CD8-positive, alpha-beta memory T cell (primary cell): ENCODE measurements at regions not wholly inside any gene's neighbourhood (a gene's known extent, or its start where the extent isn't known, plus 50 kb on each side); places are given as distances from the start of the nearest gene placed in this dataset.

Experiments used
- CTCF ChIA-PET: fragments of 350-600 bp; sonication (Branson Sonifier 250); formaldehyde crosslinking; loops from one replicate; lab custom pipeline; 2021; ENCODE audit warnings: antibody characterized with exemption; lab: Charles Lee
- POLR2A ChIA-PET: fragments of 350-600 bp; sonication (Branson Sonifier 250); formaldehyde crosslinking; loops from one replicate; lab custom pipeline; 2021; ENCODE audit warnings: antibody characterized with exemption; lab: Charles Lee
- DNase-seq, 5 donors: peaks; one replicate each; pipeline versions ENCODE4 v3.0.0 to v3.0.0-alpha.2; 2020 to 2022; ENCODE audit warnings: mixed read lengths in 1 of 5
- H3K27ac ChIP-seq: one replicate; pipeline ENCODE4 v1.7.0; 2013; ENCODE audit warnings: low read depth, mild to moderate bottlenecking, low read length, moderate library complexity
- H3K27me3 ChIP-seq: 2 replicates; pipeline ENCODE4 v1.7.0; 2013; ENCODE audit warnings: low read length, mild to moderate bottlenecking; ENCODE audit not compliant: insufficient read depth, poor library complexity, severe bottlenecking
- H3K36me3 ChIP-seq: 2 replicates; pipeline ENCODE4 v1.7.0; 2013; ENCODE audit warnings: mild to moderate bottlenecking, low read length, moderate library complexity; ENCODE audit not compliant: insufficient read depth
- H3K4me1 ChIP-seq: 2 replicates; pipeline ENCODE4 v1.7.0; 2013; ENCODE audit warnings: mild to moderate bottlenecking, low read length, moderate library complexity; ENCODE audit not compliant: insufficient read depth
- H3K4me3 ChIP-seq: 2 replicates; pipeline ENCODE4 v1.7.0; 2013; ENCODE audit warnings: mild to moderate bottlenecking, low read length
- H3K9me3 ChIP-seq: 2 replicates; pipeline ENCODE4 v1.7.0; 2013; ENCODE audit warnings: mild to moderate bottlenecking, low read length
- H3K27ac Mint-ChIP-seq, 8 donors: one replicate each; pipeline ENCODE4 v1.8.0; 2020 to 2021; ENCODE audit warnings: mixed read lengths in 8 of 8, mild to moderate bottlenecking in 6 of 8, inconsistent platforms in 3 of 8, moderate library complexity in 3 of 8
- H3K27me3 Mint-ChIP-seq, 2 donors: one replicate each; pipeline ENCODE4 v1.8.0; 2020 to 2021; ENCODE audit warnings: mixed read lengths in 2 of 2, mild to moderate bottlenecking in 1 of 2, moderate library complexity in 1 of 2
- H3K36me3 Mint-ChIP-seq, 3 donors: one replicate each; pipeline ENCODE4 v1.8.0; 2020 to 2021; ENCODE audit warnings: mixed read lengths in 3 of 3, inconsistent platforms in 1 of 3, mild to moderate bottlenecking in 1 of 3
- H3K4me1 Mint-ChIP-seq, 3 donors: one replicate each; pipeline ENCODE4 v1.8.0; 2020 to 2021; ENCODE audit warnings: mixed read lengths in 3 of 3, inconsistent platforms in 1 of 3, mild to moderate bottlenecking in 1 of 3
- H3K4me3 Mint-ChIP-seq, 7 donors: one replicate each; pipeline ENCODE4 v1.8.0; 2020 to 2021; ENCODE audit warnings: mixed read lengths in 7 of 7, mild to moderate bottlenecking in 6 of 7, moderate library complexity in 4 of 7, inconsistent platforms in 2 of 7
- H3K9me3 Mint-ChIP-seq, 5 donors: one replicate each; pipeline ENCODE4 v1.8.0; 2020 to 2022; ENCODE audit warnings: mixed read lengths in 5 of 5, mild to moderate bottlenecking in 3 of 5, moderate library complexity in 2 of 5, inconsistent platforms in 1 of 5

DNA sequence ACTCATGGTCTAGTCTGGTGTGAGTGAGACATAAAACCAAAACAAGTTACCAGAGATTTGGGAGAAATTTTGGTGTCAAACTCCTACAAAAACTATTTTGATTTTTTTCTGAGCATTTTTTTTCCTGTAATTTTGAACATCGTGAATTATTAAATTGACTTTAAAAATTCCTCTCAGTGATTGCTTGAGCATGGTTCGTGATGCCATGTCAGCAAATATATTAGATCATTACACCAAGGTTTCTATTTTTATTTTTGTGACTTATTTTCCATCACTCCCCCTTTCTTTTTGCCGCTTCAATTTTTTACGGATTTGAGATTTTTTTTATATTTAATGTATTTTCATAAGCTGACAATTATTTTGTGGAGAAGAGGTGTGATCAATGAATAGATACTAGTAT, 613.9 kb upstream of the LRATD1 start:
- DNase-seq: no peak
- no peaks in the 10 kb centered on the region for H3K27me3 Mint-ChIP-seq
- no peak overlapping the region for H3K4me3 ChIP-seq
- no peaks in the 10 kb centered on the region for H3K9me3 ChIP-seq
- no peaks in the 10 kb centered on the region for H3K36me3 Mint-ChIP-seq
- no peaks in the 10 kb centered on the region for H3K4me1 Mint-ChIP-seq
- no peaks in the 10 kb centered on the region for H3K27me3 ChIP-seq
- H3K36me3 ChIP-seq: no peaks in the 10 kb centered on the region
- no peaks in the 10 kb centered on the region for H3K4me1 ChIP-seq
- peaks cover 7 to 26% (median 9%) of the 10 kb centered on the region in 5 donors for H3K9me3 Mint-ChIP-seq
- POLR2A ChIA-PET: no interaction called here
- no peak overlapping the region for H3K27ac Mint-ChIP-seq
- no peak overlapping the region for H3K4me3 Mint-ChIP-seq
- CTCF ChIA-PET: no interaction called here
- H3K27ac ChIP-seq: no peak overlapping the region

DNA sequence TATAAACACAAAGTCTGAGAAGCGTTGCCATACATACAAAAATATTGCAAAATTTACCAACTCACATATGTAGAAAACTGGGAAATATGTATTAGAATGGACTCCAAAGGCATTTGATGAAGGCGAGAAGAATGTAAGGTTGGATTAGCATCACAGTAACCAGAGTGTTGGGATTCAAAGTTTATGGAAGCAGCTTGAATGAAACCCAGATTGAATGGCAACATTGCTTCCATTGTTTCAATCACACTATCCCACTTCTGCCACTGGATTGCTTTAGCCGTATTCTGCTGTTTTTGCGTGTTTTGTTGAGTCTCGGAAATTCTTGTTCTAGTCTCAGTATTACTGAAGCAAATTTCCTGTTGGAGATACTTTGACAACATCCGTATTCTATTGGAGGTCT, 609.0 kb upstream of the LRATD1 start:
- Mint-ChIP-seq H3K36me3 (no peaks in the 10 kb centered on the region), H3K4me3 (no peak overlapping the region), H3K4me1 (no peaks in the 10 kb centered on the region), H3K27me3 (no peaks in the 10 kb centered on the region), H3K9me3 (peaks cover 0 to 14% (median 6%) of the 10 kb centered on the region in 5 donors), H3K27ac (no peak overlapping the region)
- no peak overlapping the region for H3K4me3 ChIP-seq
- POLR2A ChIA-PET: no interaction called here
- no peaks in the 10 kb centered on the region for H3K9me3 ChIP-seq
- H3K4me1 ChIP-seq: no peaks in the 10 kb centered on the region
- DNase-seq: no peak
- H3K27me3 ChIP-seq: no peaks in the 10 kb centered on the region
- CTCF ChIA-PET: no interaction called here
- no peaks in the 10 kb centered on the region for H3K36me3 ChIP-seq
- H3K27ac ChIP-seq: no peak overlapping the region

DNA sequence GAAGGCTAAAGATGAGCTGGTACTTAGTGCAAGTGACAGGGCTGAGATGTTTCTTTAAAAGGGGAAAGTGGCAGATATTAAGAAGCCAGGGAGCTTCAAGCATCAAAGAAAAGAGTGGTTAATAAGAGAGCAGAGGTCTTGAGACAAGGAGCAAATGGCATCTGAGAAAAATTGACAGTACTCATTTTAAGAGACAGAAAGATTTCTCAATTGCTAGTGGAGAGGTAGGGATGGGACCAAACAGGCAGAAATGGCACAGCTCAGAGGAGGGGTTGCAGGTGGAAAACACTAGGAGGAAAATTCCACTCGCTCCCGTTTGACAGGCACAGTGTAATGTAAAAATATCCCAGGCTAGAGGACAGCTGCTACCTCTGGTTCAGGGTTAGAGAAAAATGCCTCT, 593.4 kb upstream of the LRATD1 start:
- Mint-ChIP-seq H3K27me3 (no peaks in the 10 kb centered on the region), H3K27ac (no peak overlapping the region), H3K4me1 (no peaks in the 10 kb centered on the region), H3K9me3 (peaks cover 2 to 22% (median 10%) of the 10 kb centered on the region in 5 donors), H3K36me3 (no peaks in the 10 kb centered on the region), H3K4me3 (no peak overlapping the region)
- POLR2A ChIA-PET: no interaction called here
- no peak overlapping the region for H3K27ac ChIP-seq
- H3K9me3 ChIP-seq: no peaks in the 10 kb centered on the region
- no peaks in the 10 kb centered on the region for H3K36me3 ChIP-seq
- no peaks in the 10 kb centered on the region for H3K27me3 ChIP-seq
- H3K4me1 ChIP-seq: no peaks in the 10 kb centered on the region
- no peak overlapping the region for H3K4me3 ChIP-seq
- CTCF ChIA-PET: no interaction called here
- no peak for DNase-seq

DNA sequence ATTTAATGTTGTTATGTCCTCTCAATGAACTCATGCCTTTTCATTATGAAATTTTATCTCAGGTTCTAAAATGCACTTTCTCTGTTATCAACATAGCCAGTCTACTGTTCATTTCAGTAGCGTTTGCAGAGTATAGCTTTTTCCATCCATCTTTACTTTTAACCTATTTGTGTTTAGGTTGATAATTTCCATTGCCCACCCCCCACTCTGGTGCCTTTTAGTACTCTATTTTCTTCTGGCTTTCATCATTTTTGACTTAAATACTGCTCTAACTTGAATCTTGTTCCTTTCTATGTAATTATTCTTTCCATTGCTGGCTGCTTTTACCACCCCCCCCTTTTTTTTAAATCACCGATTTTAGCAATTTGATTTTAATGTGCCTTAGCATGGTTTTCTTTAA, 585.0 kb upstream of the LRATD1 start:
- POLR2A ChIA-PET: no interaction called here

DNA sequence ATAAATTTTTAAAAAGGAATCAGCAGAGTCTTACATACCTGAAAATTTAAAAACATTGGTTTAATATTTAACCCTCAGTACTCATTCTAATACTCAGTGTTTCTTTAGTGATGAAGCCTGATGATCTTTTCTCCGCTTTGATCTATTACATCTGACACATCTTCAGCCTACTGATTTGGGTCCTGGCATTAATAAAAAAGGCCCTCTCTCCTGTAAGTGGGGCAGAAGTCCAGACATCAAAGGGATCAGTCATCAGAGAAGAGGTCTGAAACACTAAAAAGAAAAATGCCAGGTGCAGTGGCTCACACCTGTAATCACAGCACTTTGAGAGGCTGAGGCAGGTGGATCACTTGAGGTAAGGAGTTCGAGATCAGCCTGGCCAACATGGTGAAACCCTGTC, 581.1 kb upstream of the LRATD1 start:
- H3K27me3 Mint-ChIP-seq: no peaks in the 10 kb centered on the region
- POLR2A ChIA-PET: no interaction called here

More for the DNA sequence above, 585.0 kb upstream of the LRATD1 start:
- Mint-ChIP-seq H3K27me3 (no peaks in the 10 kb centered on the region), H3K9me3 (peaks cover 2 to 16% (median 6%) of the 10 kb centered on the region in 5 donors), H3K4me3 (no peak overlapping the region), H3K36me3 (no peaks in the 10 kb centered on the region), H3K27ac (no peak overlapping the region), H3K4me1 (no peaks in the 10 kb centered on the region)
- Histone ChIP-seq H3K4me3 (no peak overlapping the region), H3K36me3 (no peaks in the 10 kb centered on the region), H3K27me3 (no peaks in the 10 kb centered on the region), H3K27ac (no peak overlapping the region), H3K9me3 (no peaks in the 10 kb centered on the region), H3K4me1 (no peaks in the 10 kb centered on the region)
- no peak for DNase-seq
- CTCF ChIA-PET: no interaction called here

DNA sequence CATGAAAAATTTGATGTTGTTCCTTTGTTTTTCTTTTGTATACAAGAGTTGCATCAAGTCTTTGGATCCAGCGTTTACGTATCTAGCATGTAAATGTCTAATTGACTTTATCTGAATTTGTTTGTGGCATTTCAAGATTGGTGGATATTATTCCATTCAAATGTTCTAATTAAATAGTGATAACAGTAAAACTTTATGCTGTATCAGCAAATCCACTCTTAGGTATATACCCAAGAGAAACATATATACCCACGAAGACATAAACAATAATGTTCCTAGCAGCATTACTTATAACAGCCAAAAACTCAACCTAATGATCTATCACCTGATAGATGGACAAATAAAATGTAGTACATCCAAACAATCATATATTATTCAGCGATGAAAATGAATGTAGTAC, 579.4 kb upstream of the LRATD1 start:
- no peaks in the 10 kb centered on the region for H3K27me3 Mint-ChIP-seq
- ChIA-PET CTCF (no interaction called here), POLR2A (no interaction called here)
- Histone ChIP-seq H3K27me3 (no peaks in the 10 kb centered on the region), H3K36me3 (no peaks in the 10 kb centered on the region), H3K4me3 (no peak overlapping the region), H3K9me3 (no peaks in the 10 kb centered on the region), H3K4me1 (no peaks in the 10 kb centered on the region), H3K27ac (no peak overlapping the region)
- no peaks in the 10 kb centered on the region for H3K4me1 Mint-ChIP-seq
- H3K9me3 Mint-ChIP-seq: peaks cover 0 to 11% (median 3%) of the 10 kb centered on the region in 5 donors
- no peaks in the 10 kb centered on the region for H3K36me3 Mint-ChIP-seq
- no peak overlapping the region for H3K27ac Mint-ChIP-seq
- DNase-seq: no peak
- no peak overlapping the region for H3K4me3 Mint-ChIP-seq

More for the DNA sequence above, 581.1 kb upstream of the LRATD1 start:
- Mint-ChIP-seq H3K4me3 (no peak overlapping the region), H3K27ac (no peak overlapping the region), H3K9me3 (peaks cover 2 to 19% (median 5%) of the 10 kb centered on the region in 5 donors), H3K4me1 (no peaks in the 10 kb centered on the region), H3K36me3 (no peaks in the 10 kb centered on the region)
- DNase-seq: no peak
- Histone ChIP-seq H3K27me3 (no peaks in the 10 kb centered on the region), H3K27ac (no peak overlapping the region), H3K4me3 (no peak overlapping the region), H3K4me1 (no peaks in the 10 kb centered on the region), H3K9me3 (no peaks in the 10 kb centered on the region), H3K36me3 (no peaks in the 10 kb centered on the region)
- CTCF ChIA-PET: no interaction called here

DNA sequence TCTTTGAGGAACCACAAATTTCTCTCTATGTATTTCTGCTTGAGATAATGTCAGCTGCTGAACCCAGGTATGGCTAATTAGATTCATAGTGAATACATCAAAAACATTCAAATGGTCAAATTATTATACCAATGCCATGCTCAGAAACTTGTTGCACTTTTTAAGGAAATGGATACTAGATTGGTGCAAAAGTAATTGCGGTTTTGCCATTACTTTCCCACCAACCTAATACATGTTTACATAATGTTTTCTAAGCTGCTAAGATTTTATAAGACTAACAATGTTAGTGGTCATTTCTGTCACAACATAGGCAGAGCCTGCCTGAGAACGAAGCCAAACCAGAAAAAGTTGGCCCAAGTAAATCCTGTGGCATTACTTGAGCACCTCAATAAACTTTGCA, 568.2 kb upstream of the LRATD1 start:
- ChIA-PET CTCF (no interaction called here), POLR2A (no interaction called here)
- Histone ChIP-seq H3K9me3 (no peaks in the 10 kb centered on the region), H3K36me3 (no peaks in the 10 kb centered on the region), H3K27ac (no peak overlapping the region), H3K27me3 (no peaks in the 10 kb centered on the region), H3K4me1 (no peaks in the 10 kb centered on the region), H3K4me3 (no peak overlapping the region)
- no peak for DNase-seq
- Mint-ChIP-seq H3K27ac (no peak overlapping the region), H3K9me3 (peaks cover 0 to 16% (median 3%) of the 10 kb centered on the region in 5 donors), H3K27me3 (no peaks in the 10 kb centered on the region), H3K36me3 (no peaks in the 10 kb centered on the region), H3K4me3 (no peak overlapping the region), H3K4me1 (no peaks in the 10 kb centered on the region)

DNA sequence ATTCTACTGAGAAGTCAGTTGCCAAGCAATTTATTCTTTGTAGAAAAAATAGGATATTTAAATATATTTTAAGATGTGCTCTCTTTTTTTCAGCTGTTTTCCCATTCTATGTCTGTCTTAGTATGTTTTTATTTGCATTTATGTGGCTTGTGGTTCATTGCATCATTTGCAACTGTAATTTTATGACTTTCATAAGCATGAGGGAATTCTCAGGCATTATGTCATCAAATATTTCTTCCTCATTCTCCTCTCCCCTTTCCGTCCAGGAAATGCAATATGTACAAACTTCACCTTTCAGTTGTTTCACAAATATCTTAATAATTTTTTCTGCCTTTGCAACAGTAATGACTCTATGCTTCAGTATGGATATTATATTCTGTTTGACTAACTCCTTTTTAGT, 560.2 kb upstream of the LRATD1 start:
- Histone ChIP-seq H3K27ac (no peak overlapping the region), H3K36me3 (no peaks in the 10 kb centered on the region), H3K4me1 (no peaks in the 10 kb centered on the region), H3K4me3 (no peak overlapping the region), H3K27me3 (no peaks in the 10 kb centered on the region), H3K9me3 (no peaks in the 10 kb centered on the region)
- no peak for DNase-seq
- Mint-ChIP-seq H3K36me3 (no peaks in the 10 kb centered on the region), H3K9me3 (peaks cover 2 to 28% (median 2%) of the 10 kb centered on the region in 5 donors), H3K4me3 (no peak overlapping the region), H3K27ac (no peak overlapping the region), H3K27me3 (no peaks in the 10 kb centered on the region), H3K4me1 (no peaks in the 10 kb centered on the region)
- ChIA-PET CTCF (no interaction called here), POLR2A (no interaction called here)

DNA sequence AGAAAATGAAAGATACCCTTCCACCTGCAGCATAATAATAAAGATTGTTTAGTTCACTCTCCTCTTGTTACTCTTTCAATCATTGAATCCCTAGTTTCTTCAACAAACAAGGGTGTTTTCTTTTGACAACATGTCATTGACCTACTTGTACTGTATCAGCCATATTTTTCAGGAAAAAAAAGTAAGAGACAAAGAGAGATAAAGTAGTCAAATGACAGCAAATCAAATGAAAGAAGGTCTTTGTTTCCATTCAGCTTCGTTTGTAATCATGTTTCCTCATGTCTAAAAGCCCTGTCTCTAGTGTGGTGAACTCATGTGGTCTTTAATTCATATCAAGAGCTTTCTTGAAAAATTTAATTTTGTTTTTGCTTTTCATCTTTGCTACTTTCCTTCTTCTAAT, 557.8 kb upstream of the LRATD1 start:
- CTCF ChIA-PET: no interaction called here
- H3K27me3 Mint-ChIP-seq: no peaks in the 10 kb centered on the region

More for the DNA sequence above, 557.8 kb upstream of the LRATD1 start:
- POLR2A ChIA-PET: no interaction called here
- Mint-ChIP-seq H3K4me3 (no peak overlapping the region), H3K36me3 (no peaks in the 10 kb centered on the region), H3K9me3 (peaks cover 0 to 33% (median 4%) of the 10 kb centered on the region in 5 donors), H3K27ac (no peak overlapping the region), H3K4me1 (no peaks in the 10 kb centered on the region)
- no peak for DNase-seq
- H3K4me1 ChIP-seq: no peaks in the 10 kb centered on the region
- H3K27ac ChIP-seq: no peak overlapping the region
- no peaks in the 10 kb centered on the region for H3K9me3 ChIP-seq
- no peaks in the 10 kb centered on the region for H3K36me3 ChIP-seq
- no peaks in the 10 kb centered on the region for H3K27me3 ChIP-seq
- no peak overlapping the region for H3K4me3 ChIP-seq
